ENCODE measurements at regions not wholly inside any gene's neighbourhood (a gene's known extent, or its start where the extent isn't known, plus 50 kb on each side); places are given as distances from the start of the nearest gene placed in this dataset.
"Not testable (repeated sequence)": the region's sequence is repeated elsewhere in the genome, so short reads cannot be mapped to it uniquely, and the experiment has no call there.

DNA sequence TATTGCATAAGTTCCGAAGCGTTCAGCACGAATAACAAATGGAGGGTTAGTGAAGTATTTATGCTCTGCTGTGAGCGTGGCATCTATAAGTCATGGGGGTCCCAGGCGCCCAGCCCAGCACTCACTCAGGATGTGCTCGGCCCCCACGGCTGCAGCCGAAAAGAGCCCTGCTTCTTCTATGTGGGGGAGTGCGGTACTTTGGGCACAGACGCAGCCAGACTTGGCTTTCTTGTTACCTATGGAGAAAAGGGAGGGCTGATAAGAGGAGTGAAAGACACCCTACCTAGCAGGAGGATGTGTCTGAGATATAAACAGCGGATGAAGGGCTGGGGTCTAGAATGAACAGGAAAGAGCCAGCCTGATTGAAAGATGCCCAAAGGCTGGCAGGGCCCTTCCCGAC, 51.4 kb downstream of the MRPL36 start:
- no peak for DNase-seq (ENCODE audit: low read depth)

DNA sequence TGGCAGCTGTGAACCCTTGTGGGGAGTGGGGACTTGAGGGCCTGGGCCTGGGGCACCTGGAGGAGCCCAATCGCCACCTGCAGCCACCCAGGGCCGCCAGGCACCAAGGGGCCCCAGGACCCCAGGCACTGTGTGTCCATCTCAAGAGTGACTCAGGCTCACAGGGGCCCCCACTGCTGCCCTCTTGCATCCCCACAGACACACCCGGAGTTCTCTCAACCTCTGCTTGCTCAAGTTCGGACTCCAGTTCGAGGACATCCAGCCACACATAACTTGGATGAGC, 51.9 kb downstream of the MRPL36 start:
- no peak for DNase-seq (ENCODE audit: low read depth)

DNA sequence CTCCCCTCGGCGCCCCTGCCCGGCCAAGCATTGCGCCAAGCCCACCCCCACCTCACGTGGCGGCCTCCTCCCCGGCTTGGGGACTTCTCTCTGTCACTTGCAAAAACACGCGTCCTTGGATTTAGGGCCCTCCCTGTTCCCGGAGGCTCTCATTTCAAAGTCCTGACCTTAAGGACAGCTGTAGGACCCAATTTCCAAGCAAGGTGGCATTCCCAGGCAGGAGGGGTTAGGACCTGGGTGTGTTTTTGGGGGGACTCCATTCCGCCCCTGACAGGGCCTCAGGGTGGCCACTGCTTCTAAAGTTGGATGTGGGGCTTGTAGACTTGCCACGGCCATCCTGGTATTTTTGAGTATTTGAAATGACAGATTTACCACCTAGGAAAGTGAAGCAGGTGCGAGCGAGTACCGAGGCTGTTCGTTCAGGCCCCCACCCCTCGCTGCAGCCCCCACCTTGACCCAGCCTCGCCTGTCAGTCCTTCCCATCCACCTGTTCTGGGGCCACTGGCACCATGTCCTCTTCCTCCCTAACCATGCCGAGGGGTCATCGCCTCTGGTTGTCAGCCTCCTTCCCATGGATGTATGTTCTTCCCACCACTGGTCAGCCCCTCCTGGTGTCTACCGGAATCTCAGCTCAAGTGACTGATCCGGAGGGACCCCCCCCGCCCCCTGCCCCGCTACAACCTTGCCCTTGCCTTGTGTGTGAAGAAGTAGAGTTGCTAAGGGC, 52.4 kb downstream of the MRPL36 start:
- no peak for DNase-seq (ENCODE audit: low read depth)

DNA sequence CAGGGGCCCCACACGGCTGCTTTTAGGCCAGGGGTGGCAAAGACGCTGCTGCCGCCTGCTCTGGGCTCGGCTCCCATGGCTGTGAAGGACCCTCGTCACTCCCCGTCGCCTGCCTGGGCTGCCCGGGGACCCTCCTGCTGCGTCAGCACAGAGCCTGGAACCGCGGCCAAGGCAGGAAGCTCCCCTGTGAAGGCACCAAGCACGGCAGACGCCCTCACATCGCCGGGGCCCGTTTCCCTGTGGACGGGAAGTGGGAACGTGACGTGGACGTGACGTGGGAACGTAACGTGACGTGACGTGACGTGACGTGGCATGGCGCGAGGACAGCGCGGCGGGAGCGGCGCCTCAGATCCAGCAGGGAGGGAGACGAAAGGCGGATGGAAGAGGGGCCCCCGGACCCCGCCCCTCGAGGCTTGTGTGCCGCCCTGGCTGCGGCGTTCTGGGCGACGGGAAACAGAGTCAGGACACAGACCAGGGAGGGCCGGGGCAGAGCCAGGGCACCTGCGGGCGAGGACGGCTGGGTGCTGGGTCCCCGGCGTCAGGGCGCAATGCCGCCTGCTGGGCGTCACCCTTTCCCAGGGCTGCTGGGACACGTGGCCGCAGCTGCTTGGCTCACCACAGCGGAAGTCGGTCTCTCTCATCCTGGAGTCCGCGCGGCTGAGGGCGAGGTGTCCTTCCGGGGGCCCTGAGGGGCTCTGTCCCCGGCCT, 53.1 kb downstream of the MRPL36 start:
- DNase-seq (ENCODE audit: low read depth): no peak

DNA sequence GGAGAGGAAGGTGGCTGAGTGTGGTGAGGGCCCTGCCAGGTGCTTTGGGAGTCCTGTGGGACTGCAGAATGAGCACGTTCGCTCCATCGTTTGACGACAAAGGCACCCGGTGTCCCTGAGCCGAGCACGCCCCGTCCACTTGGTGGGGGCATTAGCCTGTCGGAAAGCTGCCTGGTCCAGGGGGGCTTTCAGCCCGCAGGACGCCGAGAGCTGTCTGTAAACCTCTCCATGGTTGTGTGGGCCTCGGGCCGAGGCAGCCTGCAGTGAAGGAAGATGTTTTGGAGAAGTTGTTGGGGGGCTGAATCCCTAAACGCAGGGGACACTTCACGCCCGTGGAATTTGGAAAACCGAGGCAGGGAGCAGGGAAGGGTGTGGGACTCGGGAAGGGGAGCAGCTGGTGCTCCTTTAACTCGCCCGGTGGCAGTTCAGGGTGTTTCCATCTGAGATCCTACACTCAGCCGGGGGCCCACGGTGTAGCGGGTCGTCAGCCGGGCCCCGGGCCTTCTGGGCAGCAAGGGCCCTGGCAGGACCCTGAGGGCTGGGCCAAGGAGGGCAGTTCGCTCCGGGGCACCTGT, 53.8 kb downstream of the MRPL36 start:
- DNase-seq (ENCODE audit: low read depth): no peak

DNA sequence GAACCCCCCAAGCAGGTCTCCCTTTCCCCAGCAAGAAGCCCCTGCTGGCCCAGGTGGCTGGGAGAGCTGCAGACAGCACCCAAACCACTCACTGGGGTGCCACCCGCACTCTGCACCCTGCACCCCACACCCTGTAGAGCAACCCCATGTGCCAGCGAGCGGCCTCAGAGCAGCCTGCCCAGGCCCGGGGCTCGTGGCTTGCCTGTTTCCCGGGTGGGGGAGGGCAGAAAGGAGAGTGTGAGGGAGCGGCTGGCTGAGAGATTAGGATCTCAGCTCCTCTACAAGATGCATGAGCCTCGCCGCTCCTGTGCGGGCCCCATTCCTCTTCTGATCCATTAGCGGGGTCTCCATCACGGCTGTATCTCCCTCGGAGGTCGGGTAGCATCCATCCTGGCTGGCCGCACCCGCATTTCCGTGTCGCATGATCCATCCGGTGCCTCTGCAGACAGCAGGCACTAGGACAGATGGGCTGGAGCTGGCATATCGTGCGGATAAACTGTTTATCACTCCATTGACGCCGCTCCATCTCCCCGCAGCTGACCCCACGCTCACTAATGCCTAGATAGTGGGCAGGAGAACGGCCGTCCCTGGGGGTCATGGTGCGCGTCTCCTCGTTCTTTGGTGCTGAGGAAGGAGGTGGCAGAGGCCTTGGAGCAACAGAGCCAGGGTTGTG, 54.4 kb downstream of the MRPL36 start:
- no peak for DNase-seq (ENCODE audit: low read depth)

DNA sequence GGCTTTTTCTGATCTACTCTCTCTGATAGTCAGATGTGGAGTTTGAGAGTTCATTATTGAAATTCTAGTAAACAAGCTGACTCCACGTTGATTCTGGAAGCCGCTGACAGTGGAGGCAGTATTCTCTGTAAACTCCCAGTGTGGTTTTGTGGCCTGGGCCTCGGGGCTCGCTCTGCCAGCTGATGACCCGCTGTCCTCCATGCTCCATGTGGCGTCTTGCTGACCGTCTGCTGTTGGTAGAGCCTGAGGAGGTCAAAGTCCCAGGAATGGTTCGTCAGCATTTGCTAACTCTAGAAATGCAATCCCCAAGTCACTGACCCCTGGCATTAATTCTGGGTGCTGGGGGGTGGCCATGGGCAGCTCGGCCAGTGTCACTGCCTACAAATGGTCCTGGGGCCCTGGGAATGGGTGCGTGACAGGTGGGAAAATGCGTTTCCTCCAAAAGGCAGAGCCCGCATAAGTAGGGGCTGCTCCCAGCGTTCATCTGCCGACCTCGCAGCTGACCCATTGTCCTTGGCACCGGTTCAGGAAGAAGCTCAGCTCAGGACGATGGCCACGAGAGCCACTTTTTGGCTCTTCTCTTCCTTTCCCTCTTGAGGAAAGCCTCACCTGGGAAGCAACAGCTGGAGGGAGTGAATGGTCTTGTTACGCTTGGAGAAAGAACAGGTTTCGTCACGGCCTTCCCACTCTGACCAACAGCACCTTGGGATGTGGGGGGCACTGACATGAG, 55.1 kb downstream of the MRPL36 start:
- DNase-seq (ENCODE audit: low read depth): no peak

DNA sequence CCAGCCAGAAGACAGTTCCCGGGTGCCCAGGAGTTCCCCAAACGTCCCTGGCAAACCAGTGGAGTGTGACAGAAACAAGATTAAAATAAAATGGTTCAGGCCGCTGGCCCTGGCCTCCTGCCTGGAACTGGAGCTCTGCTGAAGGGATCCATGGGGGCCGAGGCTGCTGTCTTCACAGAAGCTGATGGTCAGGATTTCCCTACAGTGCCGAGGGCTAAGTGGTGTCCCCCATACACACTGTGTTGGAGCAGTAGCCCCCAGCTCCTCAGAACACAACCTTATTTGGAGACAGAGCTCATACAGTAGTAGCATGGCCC, 55.9 kb downstream of the MRPL36 start:
- DNase-seq (ENCODE audit: low read depth): no peak

DNA sequence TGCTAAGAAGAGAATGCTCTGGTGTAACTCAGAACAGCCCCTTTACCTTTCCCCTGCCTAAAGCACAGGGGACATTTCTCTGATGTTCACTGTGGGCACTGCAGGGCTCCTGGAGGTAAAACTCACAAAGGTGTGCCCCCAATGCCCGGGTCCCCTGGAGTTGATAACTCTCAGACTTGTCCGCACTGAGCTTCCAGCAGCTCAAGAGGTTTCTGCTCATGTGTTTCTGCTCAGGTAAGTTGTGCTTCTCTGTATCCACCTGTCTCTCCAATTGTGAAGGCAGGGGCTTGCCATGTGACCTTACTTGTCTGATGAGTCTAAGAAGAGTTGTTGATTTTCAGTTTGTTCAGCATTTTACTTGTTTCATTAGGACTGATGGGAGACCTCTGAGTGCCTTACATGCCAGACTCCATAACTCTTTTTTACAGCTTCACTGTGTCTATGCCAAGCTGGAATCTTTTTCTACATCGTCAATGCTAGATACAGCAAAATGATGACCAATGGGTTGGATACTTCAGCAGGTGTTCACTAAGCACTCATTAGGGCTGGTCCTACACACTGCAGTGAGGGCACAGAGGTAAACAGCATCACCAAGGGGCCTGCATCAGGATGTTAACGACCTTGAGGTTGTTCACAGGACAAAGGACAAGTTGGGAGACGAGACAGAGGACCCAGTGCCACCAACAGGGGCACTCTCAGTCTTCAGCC, 56.4 kb downstream of the MRPL36 start:
- no peak for DNase-seq (ENCODE audit: low read depth)

DNA sequence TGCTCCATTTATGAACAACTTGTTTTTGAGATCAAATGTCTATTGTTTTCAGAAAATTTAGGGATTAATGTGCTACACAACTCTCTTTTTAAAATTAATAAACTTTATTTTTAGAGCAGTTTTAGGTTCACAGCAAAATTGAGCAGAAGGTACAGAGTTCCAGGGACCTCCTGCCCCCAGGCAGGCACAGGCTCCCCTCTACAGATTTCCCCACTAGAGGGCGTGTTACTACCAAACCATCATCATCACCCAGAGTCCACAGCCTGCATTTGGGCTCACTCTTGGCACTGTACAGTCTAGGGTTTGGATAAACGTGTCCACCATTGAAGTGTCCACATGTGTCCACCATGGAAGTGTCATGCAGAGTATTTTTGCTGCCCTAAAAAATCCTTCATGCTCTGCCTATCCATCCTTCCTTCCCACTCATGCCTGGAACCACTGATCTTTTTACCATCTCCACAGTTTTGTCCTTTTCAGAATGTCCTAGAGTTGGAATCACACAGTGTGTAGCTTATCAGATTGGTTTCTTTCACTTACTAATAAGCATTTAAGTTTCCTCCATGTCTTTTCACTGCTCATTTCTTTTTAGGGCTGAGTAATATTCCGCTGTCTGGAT, 61.7 kb downstream of the MRPL36 start:
- DNase-seq (ENCODE audit: low read depth): no peak

DNA sequence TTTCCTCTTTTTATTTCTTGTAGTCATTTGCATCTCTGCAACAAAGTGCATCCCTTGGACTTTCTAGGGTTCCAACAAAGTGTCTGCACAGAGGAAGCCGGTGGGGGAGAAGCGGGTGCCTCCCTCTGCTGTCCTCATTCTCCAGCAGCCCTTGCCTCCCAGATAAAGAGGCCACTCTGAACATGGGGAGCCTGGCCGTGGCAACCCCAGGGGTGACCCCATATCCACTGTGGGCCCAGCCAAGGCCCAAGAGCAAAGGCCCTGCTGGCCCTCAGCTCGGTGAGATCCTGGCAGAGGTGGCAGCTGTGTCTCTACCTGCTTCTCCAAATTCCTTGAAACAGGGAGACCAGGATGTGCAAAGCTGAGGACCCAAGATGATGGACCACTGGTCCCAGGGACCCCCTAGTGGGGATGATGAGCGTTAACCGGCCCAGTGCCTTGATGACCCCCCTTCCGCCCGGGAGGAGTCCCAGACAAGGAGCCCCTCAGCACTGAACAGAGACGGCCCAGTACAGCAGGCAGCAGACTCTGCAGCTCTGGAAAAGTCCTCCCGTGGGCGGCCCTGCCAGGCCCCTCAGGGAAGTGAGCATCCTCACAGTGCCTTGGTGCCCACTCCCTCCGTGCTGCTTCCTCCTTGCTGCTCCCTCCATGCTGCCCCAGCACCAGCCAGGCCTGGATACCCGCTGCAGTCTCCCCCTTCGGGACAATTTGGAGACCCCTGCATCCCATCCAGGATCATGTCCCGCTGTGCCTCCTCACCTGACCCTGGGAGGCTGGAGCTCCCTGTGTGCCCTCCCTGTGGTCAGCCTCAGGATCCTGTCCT, 62.5 kb downstream of the MRPL36 start:
- DNase-seq (ENCODE audit: low read depth): no peak

DNA sequence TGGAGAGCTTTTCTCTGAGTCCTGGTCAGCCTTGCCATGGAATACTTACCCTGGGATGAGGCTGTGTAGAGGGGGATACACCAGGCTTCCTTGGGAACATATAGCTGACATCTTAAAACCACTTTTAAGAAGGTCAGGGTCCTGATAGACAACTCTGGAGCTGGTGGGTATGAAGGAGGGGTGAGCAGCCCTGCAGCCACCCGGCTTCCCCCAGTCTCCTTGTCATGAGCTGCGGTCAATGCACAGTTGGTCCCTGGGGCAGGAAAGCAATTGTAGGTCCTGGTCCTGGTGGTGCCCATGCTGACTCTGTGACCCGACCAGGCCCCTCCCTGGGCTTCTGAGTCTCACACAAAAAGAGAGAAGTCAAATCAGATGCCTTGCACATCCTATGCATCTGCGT, 63.6 kb downstream of the MRPL36 start:
- DNase-seq (ENCODE audit: low read depth): no peak

DNA sequence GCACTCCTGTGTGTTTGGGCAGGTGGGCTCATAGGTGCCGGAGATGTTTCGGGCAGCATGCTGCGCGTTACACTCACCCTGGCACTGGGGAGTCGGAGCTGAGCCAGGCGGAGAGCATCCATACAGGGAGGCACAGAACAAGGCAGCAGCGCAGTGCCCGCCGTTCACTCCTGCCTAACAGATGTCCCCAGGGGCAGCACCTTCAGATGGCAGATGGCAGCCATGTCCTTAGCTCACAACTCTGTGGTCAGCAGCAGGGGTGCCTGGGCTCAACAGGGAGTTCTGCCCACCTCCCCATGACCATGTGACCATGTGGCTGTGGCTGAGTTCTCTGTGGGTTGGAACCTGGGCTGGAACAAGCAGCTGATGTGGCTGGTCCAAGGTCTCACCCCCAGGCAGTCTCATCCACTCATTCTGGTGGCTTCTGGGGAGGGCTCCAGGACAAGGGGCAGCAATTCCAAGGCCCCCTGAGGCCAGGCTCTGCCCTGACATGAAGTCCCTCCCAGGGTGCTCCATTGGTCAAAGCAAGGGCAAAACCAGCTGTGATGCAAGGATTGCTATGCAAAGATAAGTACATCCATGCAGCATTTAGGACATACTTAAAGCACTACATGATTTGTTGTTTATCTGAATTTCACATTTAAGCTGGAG, 64.2 kb downstream of the MRPL36 start:
- no peak for DNase-seq (ENCODE audit: low read depth)

DNA sequence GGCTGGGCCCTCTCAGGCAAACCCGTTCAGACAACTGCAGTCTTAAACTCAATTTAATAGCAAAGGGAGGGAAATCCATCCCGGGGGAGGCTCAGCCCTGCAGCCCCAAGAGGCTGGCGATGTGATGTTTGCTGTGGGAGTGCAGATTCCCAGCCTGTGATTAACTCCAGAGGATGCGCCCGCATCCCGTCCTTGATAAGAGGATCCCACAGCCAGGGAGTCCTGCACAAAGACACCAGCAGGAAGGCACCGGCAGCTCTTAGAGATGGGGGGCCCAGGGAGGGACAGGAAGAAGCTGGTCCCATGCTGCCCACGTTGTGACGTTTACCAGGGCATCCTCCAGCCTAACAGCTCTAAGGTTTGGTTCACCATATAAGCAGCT, 64.7 kb downstream of the MRPL36 start:
- DNase-seq (ENCODE audit: low read depth): no peak

DNA sequence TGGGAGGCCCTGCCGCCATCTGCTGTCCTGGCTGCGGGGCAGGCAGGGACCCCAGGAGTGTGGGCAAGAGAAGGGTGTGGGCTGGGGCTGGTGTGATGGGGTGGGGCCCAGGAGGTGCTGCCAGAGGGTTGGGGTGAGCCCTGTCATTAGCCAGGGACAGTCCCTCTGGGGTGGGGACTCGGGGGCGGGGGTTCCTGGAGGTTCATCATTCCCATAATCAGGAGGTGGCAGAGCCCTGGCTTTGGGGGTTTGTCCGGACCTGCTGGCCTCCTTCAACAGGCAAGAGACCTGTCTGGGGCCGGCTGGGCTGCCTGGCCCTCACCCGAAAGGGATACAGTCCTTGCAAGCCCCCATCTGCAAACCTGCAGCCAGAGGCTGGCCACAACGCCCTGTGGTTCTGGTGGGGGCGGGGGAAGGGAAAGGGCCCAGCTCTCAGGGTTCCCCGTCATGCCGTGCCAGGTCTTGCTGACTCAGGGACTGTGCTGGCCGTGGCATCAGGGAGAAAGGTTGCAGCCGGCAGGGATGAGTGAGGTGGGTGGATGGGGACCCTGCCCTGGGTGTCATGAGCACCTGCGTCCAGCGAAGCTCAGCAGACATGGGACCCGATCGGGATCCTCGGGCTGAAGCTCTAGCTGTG, 65.2 kb downstream of the MRPL36 start:
- no peak for DNase-seq (ENCODE audit: low read depth)

DNA sequence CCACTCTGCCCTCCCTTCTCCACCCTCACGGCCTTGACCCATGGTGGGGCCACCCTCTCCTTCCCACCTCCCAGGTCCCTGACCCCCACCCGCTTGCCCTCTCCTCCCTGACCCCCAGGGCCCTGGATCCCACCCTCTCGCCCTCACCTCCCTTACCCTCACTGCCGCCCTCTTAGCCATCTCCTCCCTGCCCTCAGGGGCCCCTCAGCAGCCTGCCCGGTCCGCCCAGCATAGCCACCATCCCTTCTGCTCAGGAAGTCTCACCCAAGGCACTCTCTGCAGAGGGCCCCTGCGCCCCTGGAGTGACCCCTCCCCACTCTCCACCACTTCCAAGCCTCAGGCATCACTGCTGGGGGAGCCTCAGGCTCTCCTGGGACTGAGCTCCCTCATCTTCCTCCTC, 66.3 kb downstream of the MRPL36 start:
- no peak for DNase-seq (ENCODE audit: low read depth)

DNA sequence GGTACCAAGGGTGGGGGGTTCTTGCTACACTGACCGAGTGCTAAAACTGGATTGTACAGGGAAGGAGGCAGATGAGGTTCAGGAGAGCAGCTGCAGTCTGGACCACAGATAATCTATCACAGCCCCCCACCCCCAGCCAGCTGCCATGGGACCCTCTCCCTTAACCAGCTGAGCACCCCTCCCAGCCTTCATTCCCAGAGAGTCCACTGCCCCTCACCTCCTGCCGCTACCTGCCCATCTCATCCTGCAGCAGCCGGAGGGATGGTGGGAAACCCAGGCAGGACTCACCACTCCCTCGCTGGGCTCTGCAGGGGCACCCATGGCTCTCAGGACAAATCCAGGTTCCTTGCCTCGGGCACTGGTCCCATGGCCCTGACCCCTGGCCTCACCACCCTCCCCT, 66.7 kb downstream of the MRPL36 start:
- DNase-seq (ENCODE audit: low read depth): no peak

DNA sequence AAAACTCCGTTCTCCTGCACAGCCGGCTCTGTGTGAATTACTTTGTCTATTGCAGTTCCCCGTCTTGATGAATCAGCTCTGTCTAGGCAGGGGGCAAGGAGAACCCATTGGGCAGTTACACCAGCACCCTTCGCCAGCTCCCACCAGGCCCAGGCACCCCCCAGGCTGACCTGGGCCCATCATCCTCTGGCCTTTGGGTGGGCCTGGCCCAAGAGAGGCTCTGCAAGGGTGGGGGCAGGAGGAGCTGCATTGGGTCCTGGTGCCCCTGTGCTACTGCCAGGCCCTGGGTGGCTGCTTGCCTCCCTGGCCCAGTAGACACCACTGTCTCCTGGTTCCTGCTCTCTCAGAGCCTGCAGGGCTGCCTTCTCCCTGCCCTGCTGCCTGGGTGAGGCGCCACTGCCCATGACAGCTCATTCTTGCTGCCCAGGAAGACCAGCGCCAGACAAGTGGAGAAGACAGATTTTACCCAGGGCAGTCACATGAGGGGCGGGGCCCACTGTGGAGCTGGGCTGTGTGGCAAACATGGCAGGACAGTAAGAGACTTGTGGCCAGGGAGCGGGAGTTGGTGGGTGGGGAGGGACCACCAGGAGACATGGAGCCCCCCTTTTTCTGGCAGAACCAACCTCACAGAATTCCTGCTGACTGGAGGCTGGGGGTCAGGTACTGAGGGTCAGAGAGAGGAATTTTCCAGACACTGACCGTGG, 67.2 kb downstream of the MRPL36 start:
- no peak for DNase-seq (ENCODE audit: low read depth)

DNA sequence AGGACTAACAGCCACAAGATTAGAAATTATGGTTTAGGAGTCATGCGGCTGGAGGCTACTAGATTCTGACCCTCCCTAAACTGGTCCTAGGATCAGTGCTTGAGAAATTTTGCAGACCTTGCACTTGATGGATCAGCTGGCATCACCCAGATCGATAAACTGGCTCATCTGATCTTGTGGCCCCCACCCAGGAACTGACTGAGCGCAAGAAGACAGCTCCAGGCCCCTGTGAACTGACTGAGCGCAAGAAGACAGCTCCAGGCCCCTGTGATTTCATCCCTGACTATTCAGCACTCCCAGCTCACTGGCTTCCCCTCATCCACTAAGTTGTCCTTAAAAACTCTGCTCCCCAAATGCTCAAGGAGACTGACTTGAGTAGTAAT, 67.8 kb downstream of the MRPL36 start:
- DNase-seq (ENCODE audit: low read depth): not testable (repeated sequence)
